ENCODE measurements at regions not wholly inside any gene's neighbourhood (a gene's known extent, or its start where the extent isn't known, plus 50 kb on each side); places are given as distances from the start of the nearest gene placed in this dataset.

GRCh38 chr4:30437316-30437715, 282.9 kb upstream of the PCDH7 start:
- no peaks in the 10 kb centered on the region for H3K36me3 ChIP-seq (ENCODE audit: control insufficient read depth, insufficient read depth, low read length)
- H3K4me3 ChIP-seq (ENCODE audit: low read depth, low read length) = no peak overlapping the region
- H3K27me3 ChIP-seq (ENCODE audit: control insufficient read depth, insufficient read depth, low read length) = no peaks in the 10 kb centered on the region
- no peak for TF ChIP-seq CTCF (IDR thresholded peaks at IDR 0.05; ENCODE audit: insufficient read depth, low read length, poor library complexity, severe bottlenecking)
- DNase-seq (ENCODE audit: low read depth) = no peak

GRCh38 chr4:30443289-30443688, 276.9 kb upstream of the PCDH7 start:
- Histone ChIP-seq H3K36me3 (ENCODE audit: control insufficient read depth, insufficient read depth, low read length) (no peaks in the 10 kb centered on the region), H3K27me3 (ENCODE audit: control insufficient read depth, insufficient read depth, low read length) (no peaks in the 10 kb centered on the region), H3K4me3 (ENCODE audit: low read depth, low read length) (no peak overlapping the region)
- TF ChIP-seq CTCF (IDR thresholded peaks at IDR 0.05; ENCODE audit: insufficient read depth, low read length, poor library complexity, severe bottlenecking) = no peak
- no peak for DNase-seq (ENCODE audit: low read depth)

- Histone ChIP-seq H3K27me3 (ENCODE audit: control insufficient read depth, insufficient read depth, low read length) (no peaks in the 10 kb centered on the region), H3K4me3 (ENCODE audit: low read depth, low read length) (no peak overlapping the region), H3K36me3 (ENCODE audit: control insufficient read depth, insufficient read depth, low read length) (no peaks in the 10 kb centered on the region)
- DNase-seq (ENCODE audit: low read depth) = no peak
- no peak for TF ChIP-seq CTCF (IDR thresholded peaks at IDR 0.05; ENCODE audit: insufficient read depth, low read length, poor library complexity, severe bottlenecking)
These were observed 269.7 kb upstream of the PCDH7 start for GRCh38 chr4:30450474-30450873.

- DNase-seq (ENCODE audit: low read depth) = no peak
- Histone ChIP-seq H3K27me3 (ENCODE audit: control insufficient read depth, insufficient read depth, low read length) (no peaks in the 10 kb centered on the region), H3K36me3 (ENCODE audit: control insufficient read depth, insufficient read depth, low read length) (no peaks in the 10 kb centered on the region), H3K4me3 (ENCODE audit: low read depth, low read length) (no peak overlapping the region)
- TF ChIP-seq CTCF (IDR thresholded peaks at IDR 0.05; ENCODE audit: insufficient read depth, low read length, poor library complexity, severe bottlenecking) = no peak
These were observed 265.7 kb upstream of the PCDH7 start for GRCh38 chr4:30454504-30454903.

GRCh38 chr4:30456716-30457115, 263.5 kb upstream of the PCDH7 start:
- Histone ChIP-seq H3K27me3 (ENCODE audit: control insufficient read depth, insufficient read depth, low read length) (no peaks in the 10 kb centered on the region), H3K36me3 (ENCODE audit: control insufficient read depth, insufficient read depth, low read length) (no peaks in the 10 kb centered on the region), H3K4me3 (ENCODE audit: low read depth, low read length) (no peak overlapping the region)
- DNase-seq (ENCODE audit: low read depth) = no peak
- no peak for TF ChIP-seq CTCF (IDR thresholded peaks at IDR 0.05; ENCODE audit: insufficient read depth, low read length, poor library complexity, severe bottlenecking)

GRCh38 chr4:30460818-30461217, 259.4 kb upstream of the PCDH7 start:
- DNase-seq (ENCODE audit: low read depth) = no peak
- Histone ChIP-seq H3K27me3 (ENCODE audit: control insufficient read depth, insufficient read depth, low read length) (no peaks in the 10 kb centered on the region), H3K36me3 (ENCODE audit: control insufficient read depth, insufficient read depth, low read length) (no peaks in the 10 kb centered on the region), H3K4me3 (ENCODE audit: low read depth, low read length) (no peak overlapping the region)
- no peak for TF ChIP-seq CTCF (IDR thresholded peaks at IDR 0.05; ENCODE audit: insufficient read depth, low read length, poor library complexity, severe bottlenecking)
